NT2/D1 (cell line): ENCODE measurements at regions not wholly inside any gene's neighbourhood (a gene's known extent, or its start where the extent isn't known, plus 50 kb on each side); places are given as distances from the start of the nearest gene placed in this dataset.

ENCODE experiments used
- YY1 ChIP-seq: IDR thresholded peaks from 2 replicates; pipeline ENCODE4 v1.6.1; 2011; ENCODE audit not compliant: insufficient read length, insufficient read depth
- ZNF274 ChIP-seq: IDR thresholded peaks from 2 replicates; pipeline ENCODE4 v1.6.1; 2011; ENCODE audit warnings: mild to moderate bottlenecking, low read depth, low read length

DNA sequence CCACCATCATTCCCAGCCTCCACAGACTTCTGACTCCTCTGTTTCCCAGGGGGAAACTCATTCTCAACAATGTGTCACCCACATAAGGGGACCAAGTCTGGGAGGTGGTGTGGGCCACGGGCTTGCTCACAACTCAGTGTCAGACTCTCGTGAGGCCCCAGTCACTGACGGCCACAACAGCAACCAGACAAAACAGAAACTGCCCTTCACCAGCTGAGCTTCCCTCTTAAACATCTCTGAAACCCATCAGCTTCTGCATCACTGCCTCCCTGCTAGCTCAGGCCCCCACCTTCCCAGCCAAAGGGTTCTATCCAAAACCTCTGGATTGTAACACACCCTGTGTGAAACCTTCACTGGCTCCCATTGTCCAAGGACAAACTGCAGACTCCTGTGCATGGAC, 273.4 kb downstream of the CDK5RAP2 start:
- TF ChIP-seq YY1: no peak
- no peak for TF ChIP-seq ZNF274
